ENCODE measurements at regions not wholly inside any gene's neighbourhood (a gene's known extent, or its start where the extent isn't known, plus 50 kb on each side); places are given as distances from the start of the nearest gene placed in this dataset.
"Not testable (repeated sequence)": the region's sequence is repeated elsewhere in the genome, so short reads cannot be mapped to it uniquely, and the experiment has no call there.

GRCh38 chr13:30520571-30520970, 54.8 kb upstream of the HMGB1 start:
- H3K4me1 Mint-ChIP-seq, result no peaks in the 10 kb centered on the region
- ATAC-seq (ENCODE audit: low read depth in 2 of 2), result no peak

GRCh38 chr13:30523211-30523610, 57.5 kb upstream of the HMGB1 start:
- H3K4me3 Mint-ChIP-seq, result no peak overlapping the region
- ATAC-seq (ENCODE audit: low read depth in 2 of 2), result no peak

More at GRCh38 chr13:30520571-30520970, 54.8 kb upstream of the HMGB1 start:
- Mint-ChIP-seq H3K4me3 (no peak overlapping the region), H3K9me3 (peaks cover 0 to 3% (median 0%) of the 10 kb centered on the region in 7 donors), H3K36me3 (no peaks in the 10 kb centered on the region), H3K27ac (no peak overlapping the region), H3K27me3 (no peaks in the 10 kb centered on the region)
- no peak for DNase-seq

GRCh38 chr13:30523817-30524216, 58.1 kb upstream of the HMGB1 start:
- not testable (repeated sequence) for H3K9me3 Mint-ChIP-seq; H3K4me1 Mint-ChIP-seq; H3K36me3 Mint-ChIP-seq; H3K27me3 Mint-ChIP-seq; H3K27ac Mint-ChIP-seq; H3K4me3 Mint-ChIP-seq; DNase-seq; ATAC-seq (ENCODE audit: low read depth in 2 of 2)

More at GRCh38 chr13:30523211-30523610, 57.5 kb upstream of the HMGB1 start:
- DNase-seq, result no peak
- Mint-ChIP-seq H3K27ac (no peak overlapping the region), H3K36me3 (no peaks in the 10 kb centered on the region), H3K9me3 (peaks cover 0 to 3% (median 0%) of the 10 kb centered on the region in 7 donors), H3K4me1 (no peaks in the 10 kb centered on the region), H3K27me3 (no peaks in the 10 kb centered on the region)

- not testable (repeated sequence) for H3K4me3 Mint-ChIP-seq; DNase-seq; H3K27me3 Mint-ChIP-seq; H3K36me3 Mint-ChIP-seq; H3K9me3 Mint-ChIP-seq; H3K4me1 Mint-ChIP-seq; ATAC-seq (ENCODE audit: low read depth in 2 of 2)
- peak overlapping the region in 1 of 6 donors; percentile 46 for H3K27ac Mint-ChIP-seq
These were observed 59.5 kb upstream of the HMGB1 start for GRCh38 chr13:30525212-30525611.

GRCh38 chr13:30526612-30527495, 61.1 kb upstream of the HMGB1 start:
- no peak overlapping the region for H3K27ac Mint-ChIP-seq
- ATAC-seq (ENCODE audit: low read depth in 2 of 2), result no peak

GRCh38 chr13:30529085-30529834, 63.5 kb upstream of the HMGB1 start:
- Mint-ChIP-seq H3K27me3 (no peaks in the 10 kb centered on the region), H3K36me3 (no peaks in the 10 kb centered on the region), H3K27ac (no peak overlapping the region), H3K4me1 (peaks cover 0 to 7% (median 2%) of the 10 kb centered on the region in 3 donors), H3K4me3 (no peak overlapping the region), H3K9me3 (no peaks in the 10 kb centered on the region)
- DNase-seq (no peak), ATAC-seq (ENCODE audit: low read depth in 2 of 2) (no peak)

More at GRCh38 chr13:30526612-30527495, 61.1 kb upstream of the HMGB1 start:
- H3K27me3 Mint-ChIP-seq, result no peaks in the 10 kb centered on the region
- peaks cover 0 to 4% (median 0%) of the 10 kb centered on the region in 3 donors for H3K4me1 Mint-ChIP-seq
- DNase-seq, result no peak
- H3K4me3 Mint-ChIP-seq, result no peak overlapping the region
- no peaks in the 10 kb centered on the region for H3K36me3 Mint-ChIP-seq
- peaks cover 0 to 3% (median 0%) of the 10 kb centered on the region in 7 donors for H3K9me3 Mint-ChIP-seq

- H3K27me3 Mint-ChIP-seq, result no peaks in the 10 kb centered on the region
- no peaks in the 10 kb centered on the region for H3K9me3 Mint-ChIP-seq
- H3K27ac Mint-ChIP-seq, result no peak overlapping the region
- H3K36me3 Mint-ChIP-seq, result no peaks in the 10 kb centered on the region
- peaks cover 0 to 7% (median 7%) of the 10 kb centered on the region in 3 donors for H3K4me1 Mint-ChIP-seq
- DNase-seq (no peak), ATAC-seq (ENCODE audit: low read depth in 2 of 2) (no peak)
- no peak overlapping the region for H3K4me3 Mint-ChIP-seq
These were observed 69.3 kb upstream of the HMGB1 start for GRCh38 chr13:30535046-30535445.

- no peak overlapping the region for H3K27ac Mint-ChIP-seq
- ATAC-seq (ENCODE audit: low read depth in 2 of 2) (no peak), DNase-seq (no peak)
- peaks cover 0 to 16% (median 9%) of the 10 kb centered on the region in 7 donors for H3K9me3 Mint-ChIP-seq
- peaks cover 0 to 6% (median 6%) of the 10 kb centered on the region in 3 donors for H3K27me3 Mint-ChIP-seq
- H3K4me3 Mint-ChIP-seq, result no peak overlapping the region
- H3K4me1 Mint-ChIP-seq, result peaks cover 4 to 15% (median 11%) of the 10 kb centered on the region in 3 donors
- peaks cover 7 to 9% of the 10 kb centered on the region in 2 donors for H3K36me3 Mint-ChIP-seq
These were observed 72.4 kb upstream of the USPL1 start for GRCh38 chr13:30545320-30545719.

- not testable (repeated sequence) for H3K27me3 Mint-ChIP-seq, H3K36me3 Mint-ChIP-seq
- Mint-ChIP-seq H3K9me3 (peaks cover 0 to 16% (median 9%) of the 10 kb centered on the region in 7 donors), H3K4me1 (peaks cover 6 to 15% (median 6%) of the 10 kb centered on the region in 3 donors), H3K4me3 (peak overlapping the region in 2 of 8 donors; percentile 23 to 32), H3K27ac (peak overlapping the region; percentile 15 to 94 (median 78))
- peak; percentile 80 to 87 for ATAC-seq (ENCODE audit: low read depth in 2 of 2)
- peak; percentile 58 for DNase-seq
These were observed 69.7 kb upstream of the USPL1 start for GRCh38 chr13:30548046-30548445.

GRCh38 chr13:30551189-30551588, 66.5 kb upstream of the USPL1 start:
- Mint-ChIP-seq H3K9me3 (peaks cover 0 to 16% (median 9%) of the 10 kb centered on the region in 7 donors), H3K36me3 (peaks cover 0 to 7% of the 10 kb centered on the region in 2 donors), H3K4me1 (peaks cover 0 to 15% (median 6%) of the 10 kb centered on the region in 3 donors), H3K27me3 (no peaks in the 10 kb centered on the region), H3K27ac (peak overlapping the region in 2 of 6 donors; percentile 45 to 55), H3K4me3 (no peak overlapping the region)
- peak; percentile 70 to 80 for ATAC-seq (ENCODE audit: low read depth in 2 of 2)
- peak; percentile 29 for DNase-seq

GRCh38 chr13:30552567-30552966, 65.2 kb upstream of the USPL1 start:
- DNase-seq, result no peak
- H3K9me3 Mint-ChIP-seq, result peaks cover 0 to 12% (median 9%) of the 10 kb centered on the region in 7 donors
- H3K36me3 Mint-ChIP-seq, result peaks cover 0 to 7% of the 10 kb centered on the region in 2 donors
- peaks cover 0 to 13% (median 6%) of the 10 kb centered on the region in 3 donors for H3K4me1 Mint-ChIP-seq
- no peaks in the 10 kb centered on the region for H3K27me3 Mint-ChIP-seq
- no peak for ATAC-seq (ENCODE audit: low read depth in 2 of 2)
- H3K4me3 Mint-ChIP-seq, result no peak overlapping the region
- H3K27ac Mint-ChIP-seq, result peak overlapping the region in 2 of 6 donors; percentile 2 to 58

- Mint-ChIP-seq H3K27ac (peak overlapping the region in 1 of 6 donors; percentile 22), H3K27me3 (no peaks in the 10 kb centered on the region), H3K4me3 (no peak overlapping the region), H3K9me3 (no peaks in the 10 kb centered on the region), H3K4me1 (peaks cover 0 to 9% (median 0%) of the 10 kb centered on the region in 3 donors), H3K36me3 (peaks cover 0 to 11% of the 10 kb centered on the region in 2 donors)
- ATAC-seq (ENCODE audit: low read depth in 2 of 2) (no peak), DNase-seq (no peak)
These were observed 58.4 kb upstream of the USPL1 start for GRCh38 chr13:30559274-30559673.

GRCh38 chr13:30560212-30560611, 57.5 kb upstream of the USPL1 start:
- Mint-ChIP-seq H3K36me3 (peaks cover 0 to 11% of the 10 kb centered on the region in 2 donors), H3K4me1 (peaks cover 0 to 9% (median 0%) of the 10 kb centered on the region in 3 donors), H3K9me3 (no peaks in the 10 kb centered on the region), H3K27me3 (no peaks in the 10 kb centered on the region), H3K4me3 (no peak overlapping the region), H3K27ac (no peak overlapping the region)
- DNase-seq (no peak), ATAC-seq (ENCODE audit: low read depth in 2 of 2) (no peak)
